Prostate gland (tissue), 2 donors: ENCODE measurements at regions not wholly inside any gene's neighbourhood (a gene's known extent, or its start where the extent isn't known, plus 50 kb on each side); places are given as distances from the start of the nearest gene placed in this dataset.
A peak's percentile ranks its signal among the peaks of the same experiment; 100 is the strongest.
"Not testable (repeated sequence)": the region's sequence is repeated elsewhere in the genome, so short reads cannot be mapped to it uniquely, and the experiment has no call there.

Experiments
- DNase-seq: peaks from one replicate; pipeline ENCODE4 v3.0.0-alpha.2; 2019; ENCODE audit warnings: low spot score
- H3K27ac ChIP-seq, 2 donors: fragments of 200-600 bp; sonication (generic); 2 replicates each; pipeline ENCODE4 v1.5.1; 2017 to 2019
- H3K27me3 ChIP-seq: fragments of 200-600 bp; sonication (generic); replicated peaks from 2 replicates; pipeline ENCODE4 v1.5.1; 2019; ENCODE audit not compliant: insufficient read depth
- H3K36me3 ChIP-seq, 2 donors: fragments of 200-600 bp; sonication (generic); 1 replicate in 1 of 2; 2 replicates in 1 of 2; pipeline versions ENCODE4 v1.5.1 to v1.8.1; 2017 to 2019
- H3K4me1 ChIP-seq: fragments of 200-600 bp; sonication (generic); replicated peaks from 2 replicates; pipeline ENCODE4 v1.5.1; 2019
- H3K4me3 ChIP-seq, 2 donors: fragments of 200-600 bp; sonication (generic); 2 replicates each; pipeline ENCODE4 v1.5.1; 2017 to 2019
- H3K9me3 ChIP-seq: fragments of 200-600 bp; sonication (generic); 2 replicates; pipeline ENCODE4 v1.5.1; 2017
- CTCF ChIP-seq, 4 experiments: fragments of 200-600 bp in 2 of 4; fragments of 450-650 bp in 2 of 4; sonication (generic) in 2 of 4; IDR thresholded peaks; 1 replicate in 3 of 4; 2 replicates in 1 of 4; pipeline ENCODE4 v1.5.1; 2016 to 2019; ENCODE audit warnings: antibody characterized with exemption in 4 of 4, mild to moderate bottlenecking in 2 of 4, moderate library complexity in 2 of 4
- POLR2A ChIP-seq: fragments of 450-650 bp; IDR thresholded peaks from one replicate; pipeline ENCODE4 v1.6.1; 2016; ENCODE audit warnings: antibody characterized with exemption, mild to moderate bottlenecking
- POLR2AphosphoS5 ChIP-seq: sonication (generic); formaldehyde crosslinking; IDR thresholded peaks from one replicate; pipeline ENCODE4 v1.6.1; 2017; ENCODE audit warnings: antibody characterized with exemption
- WGBS: methylation state at CpG from one replicate; pipeline ENCODE4 v1.1.5; 2018; 5-methylcytosine and 5-hydroxymethylcytosine counted together
- intact Hi-C: fragments of 100-400 bp; cut with DNase I; formaldehyde crosslinking; loops from one replicate; pipeline ENCODE4 v1.14.2; 2022

GRCh38 chr6:137813308-137813970 lies 53.6 kb upstream of the TNFAIP3 start:
- no peaks in the 10 kb centered on the region for H3K9me3 ChIP-seq
- peak; percentile 65 for DNase-seq
- TF ChIP-seq CTCF (IDR thresholded peaks at IDR 0.05) (no peak), POLR2AphosphoS5 (peak; percentile 68)
- 74% methylated on average over 4 of the region's 4 CpGs for WGBS
- H3K36me3 ChIP-seq: no peaks in the 10 kb centered on the region
- H3K4me1 ChIP-seq: no peaks in the 10 kb centered on the region
- intact Hi-C loops: no loop called here
- no peaks in the 10 kb centered on the region for H3K27me3 ChIP-seq
- H3K4me3 ChIP-seq: no peak overlapping the region
- no peak overlapping the region for H3K27ac ChIP-seq

DNA sequence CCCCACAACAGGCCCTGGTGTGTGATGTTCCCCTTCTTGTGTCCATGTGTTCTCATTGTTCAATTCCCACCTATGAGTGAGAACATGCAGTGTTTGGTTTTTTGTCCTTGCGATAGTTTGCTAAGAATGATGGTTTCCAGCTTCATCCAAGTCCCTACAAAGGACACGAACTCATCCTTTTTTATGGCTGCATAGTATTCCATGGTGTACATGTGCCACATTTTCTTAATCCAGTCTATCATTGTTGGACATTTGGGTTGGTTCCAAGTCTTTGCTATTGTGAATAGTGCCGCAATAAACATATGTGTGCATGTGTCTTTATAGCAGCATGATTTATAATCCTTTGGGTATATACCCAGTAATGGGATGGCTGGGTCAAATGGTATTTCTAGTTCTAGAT lies 53.0 kb upstream of the TNFAIP3 start:
- DNase-seq, H3K27ac ChIP-seq, H3K27me3 ChIP-seq, intact Hi-C loops, H3K9me3 ChIP-seq, H3K36me3 ChIP-seq, H3K4me3 ChIP-seq, H3K4me1 ChIP-seq: not testable (repeated sequence)
- 90% methylated on average over 2 of the region's 3 CpGs for WGBS

DNA sequence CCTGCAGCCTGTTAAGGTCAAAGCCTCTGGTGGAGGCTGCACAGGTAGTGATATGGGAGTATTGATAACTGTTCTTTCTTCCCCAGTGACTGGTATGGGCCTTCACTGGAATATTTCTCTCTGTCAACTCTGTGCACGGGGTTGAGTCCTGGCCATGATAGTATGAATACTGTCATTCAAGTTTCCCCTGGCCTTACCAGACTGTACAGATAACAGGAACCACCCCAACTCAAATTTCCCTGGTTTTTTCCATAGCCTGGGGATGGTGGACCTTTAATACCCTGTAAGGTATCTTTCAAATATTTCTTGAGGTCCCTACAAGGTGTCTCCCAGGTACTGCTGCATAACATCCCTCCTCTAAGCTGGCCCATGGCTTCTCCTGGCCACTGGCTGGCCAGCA lies 51.4 kb upstream of the TNFAIP3 start:
- intact Hi-C loops: loop anchor here (5.0 kb wide), 1 partner anchor 37 kb away; no protein-coding TSS in a partner anchor

DNA sequence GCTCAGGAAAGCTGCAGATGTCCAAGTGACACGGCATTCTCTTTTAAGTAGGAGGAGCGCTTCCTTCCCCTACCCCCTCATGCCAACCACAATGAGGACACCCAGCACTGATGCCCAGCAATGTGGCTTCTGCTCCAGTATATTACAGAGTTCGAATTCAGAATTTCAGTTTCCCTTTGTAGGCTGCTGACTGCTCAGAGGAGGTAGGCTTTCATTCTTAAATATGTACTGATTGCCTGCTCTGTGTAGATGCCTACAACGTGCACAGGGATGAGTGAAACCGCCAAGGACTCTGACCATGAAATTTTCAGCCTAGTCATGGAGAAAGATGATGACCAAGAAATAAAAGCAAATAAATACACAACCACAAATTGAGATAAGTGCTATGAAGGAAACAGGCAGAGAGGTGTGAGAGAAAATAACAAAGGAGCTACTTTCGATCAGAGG lies 50.9 kb upstream of the TNFAIP3 start:
- no peaks in the 10 kb centered on the region for H3K9me3 ChIP-seq
- H3K27ac ChIP-seq: no peak overlapping the region
- WGBS: 74% methylated on average over 6 of the region's 6 CpGs
- no peak for TF ChIP-seq CTCF (IDR thresholded peaks at IDR 0.05)
- no peak for TF ChIP-seq POLR2A
- TF ChIP-seq POLR2AphosphoS5: no peak
- intact Hi-C loops: loop anchor here (5.0 kb wide), 1 partner anchor 36 kb away; no protein-coding TSS in a partner anchor
- no peak for DNase-seq
- no peaks in the 10 kb centered on the region for H3K36me3 ChIP-seq
- H3K4me3 ChIP-seq: no peak overlapping the region
- H3K4me1 ChIP-seq: no peaks in the 10 kb centered on the region
- no peaks in the 10 kb centered on the region for H3K27me3 ChIP-seq

More for the DNA sequence above, 51.4 kb upstream of the TNFAIP3 start:
- H3K27ac ChIP-seq: no peak overlapping the region
- no peaks in the 10 kb centered on the region for H3K9me3 ChIP-seq
- TF ChIP-seq CTCF (IDR thresholded peaks at IDR 0.05): no peak
- no peak for TF ChIP-seq POLR2A
- no peak for TF ChIP-seq POLR2AphosphoS5
- no peak overlapping the region for H3K4me3 ChIP-seq
- no peaks in the 10 kb centered on the region for H3K27me3 ChIP-seq
- DNase-seq: no peak
- WGBS: 100% methylated on average over 1 of the region's 1 CpG
- H3K4me1 ChIP-seq: no peaks in the 10 kb centered on the region
- H3K36me3 ChIP-seq: no peaks in the 10 kb centered on the region

- no peak for TF ChIP-seq CTCF (IDR thresholded peaks at IDR 0.05)
- TF ChIP-seq POLR2A: no peak
- TF ChIP-seq POLR2AphosphoS5: no peak
- 86% methylated on average over 8 of the region's 8 CpGs for WGBS
- no peak overlapping the region for H3K27ac ChIP-seq
- no peaks in the 10 kb centered on the region for H3K9me3 ChIP-seq
- DNase-seq: no peak
- no peaks in the 10 kb centered on the region for H3K36me3 ChIP-seq
- no peaks in the 10 kb centered on the region for H3K4me1 ChIP-seq
- H3K4me3 ChIP-seq: no peak overlapping the region
- intact Hi-C loops: loop anchor here (5.0 kb wide), 1 partner anchor 35 kb away; no protein-coding TSS in a partner anchor
- H3K27me3 ChIP-seq: no peaks in the 10 kb centered on the region
These were observed 50.1 kb upstream of the TNFAIP3 start for GRCh38 chr6:137816688-137817618.
